HG03469 (cell line): ENCODE measurements at regions not wholly inside any gene's neighbourhood (a gene's known extent, or its start where the extent isn't known, plus 50 kb on each side); places are given as distances from the start of the nearest gene placed in this dataset.

Experiments
- ATAC-seq: cut with Tn5 transposase; IDR thresholded peaks from one replicate; pipeline ENCODE4 v1.9.1; 2021; ENCODE audit warnings: mild to moderate bottlenecking, moderate library complexity, moderate number of reproducible peaks; ENCODE audit not compliant: unreplicated experiment

- no peak for ATAC-seq
Observed at GRCh38 chr12:30874455-30875321, 51.9 kb upstream of the TSPAN11 start.

- no peak for ATAC-seq
Observed at GRCh38 chr12:30870491-30871265, 55.9 kb upstream of the TSPAN11 start.

- ATAC-seq = no peak
Observed at GRCh38 chr12:30867415-30867814, 59.1 kb upstream of the TSPAN11 start.

DNA sequence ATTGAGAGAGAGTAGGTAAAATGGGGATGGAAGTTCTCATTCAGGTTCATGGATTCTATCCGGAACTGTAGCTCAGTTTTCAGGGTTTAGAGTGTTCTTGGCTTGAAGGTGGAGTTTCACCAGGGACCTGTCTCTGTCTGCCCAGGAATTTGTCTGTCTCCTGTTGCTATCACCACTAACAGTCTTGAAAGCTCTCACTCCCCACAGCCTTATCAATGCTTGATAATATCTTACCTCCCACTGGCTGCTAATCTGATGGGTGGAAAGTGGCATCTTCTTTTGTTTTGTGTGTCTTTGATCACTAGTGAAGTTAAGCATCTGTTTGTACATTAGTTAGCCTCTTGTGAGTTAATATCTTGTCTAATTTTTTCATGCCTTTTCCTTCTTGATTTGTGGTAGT is 60.3 kb upstream of the TSPAN11 start:
- no peak for ATAC-seq

DNA sequence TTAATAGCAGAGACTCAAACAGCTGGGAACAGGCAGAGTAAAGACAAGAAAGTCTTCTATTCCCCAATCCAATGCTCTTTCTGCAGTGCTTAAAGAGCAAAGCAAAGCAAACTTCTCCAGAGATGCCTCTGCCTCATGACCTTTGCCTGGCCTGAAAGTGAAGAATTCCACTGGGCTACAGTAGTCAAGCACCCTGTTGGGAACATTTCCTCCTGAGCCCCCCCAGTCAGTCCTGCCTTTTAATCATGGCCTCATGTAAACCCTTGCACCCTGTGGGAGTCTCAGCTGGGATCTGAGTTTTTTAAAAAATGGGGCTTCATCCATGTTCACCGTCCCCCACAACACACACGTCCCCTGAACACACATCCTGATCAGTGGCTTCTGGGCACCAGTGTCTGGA is 62.7 kb upstream of the TSPAN11 start:
- no peak for ATAC-seq

DNA sequence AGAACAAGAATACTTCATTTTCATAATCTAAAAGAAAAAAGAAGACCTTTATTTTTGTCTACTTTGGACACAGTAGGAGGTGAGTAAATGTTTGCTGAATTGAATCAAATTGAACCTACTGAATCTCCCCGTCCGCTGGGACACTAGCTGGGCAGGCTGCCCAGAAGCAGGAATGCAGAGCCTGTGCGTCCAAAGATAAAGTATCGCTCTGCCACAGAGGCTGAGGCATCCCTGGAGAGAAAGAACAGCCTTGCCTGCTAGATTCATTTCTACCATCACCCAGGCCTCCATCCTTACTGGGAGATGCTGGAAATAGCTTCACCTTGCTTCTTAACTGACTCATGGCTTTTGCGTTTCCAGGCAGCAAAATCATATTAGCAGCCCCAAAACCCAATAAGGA is 64.1 kb upstream of the TSPAN11 start:
- no peak for ATAC-seq

GRCh38 chr12:30859226-30859625 is 67.3 kb upstream of the TSPAN11 start:
- ATAC-seq = no peak

DNA sequence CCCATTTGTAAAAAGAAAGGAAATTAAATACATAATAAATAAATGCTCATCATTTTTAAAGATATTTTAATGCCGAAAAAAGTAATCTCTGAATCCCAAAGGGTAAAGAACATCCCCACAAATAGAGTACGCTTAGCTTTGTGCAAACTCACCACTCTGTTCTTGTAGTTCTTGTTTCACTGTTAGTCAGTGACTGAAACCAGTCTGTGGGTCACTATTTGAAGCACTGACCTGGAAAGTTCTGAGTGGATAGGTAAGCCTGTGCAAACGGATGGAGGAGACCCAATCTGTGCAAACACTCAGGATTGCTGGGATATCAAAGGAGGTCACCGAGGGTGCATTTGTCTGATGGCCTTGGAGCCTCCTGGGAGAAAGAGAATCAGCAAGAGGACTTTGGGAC is 68.1 kb upstream of the TSPAN11 start:
- ATAC-seq = peak; percentile 75

- ATAC-seq = no peak
Observed at GRCh38 chr12:30853561-30854133, 72.9 kb upstream of the TSPAN11 start.

- ATAC-seq = no peak
Observed at GRCh38 chr12:30850684-30851083, 75.9 kb upstream of the TSPAN11 start.

DNA sequence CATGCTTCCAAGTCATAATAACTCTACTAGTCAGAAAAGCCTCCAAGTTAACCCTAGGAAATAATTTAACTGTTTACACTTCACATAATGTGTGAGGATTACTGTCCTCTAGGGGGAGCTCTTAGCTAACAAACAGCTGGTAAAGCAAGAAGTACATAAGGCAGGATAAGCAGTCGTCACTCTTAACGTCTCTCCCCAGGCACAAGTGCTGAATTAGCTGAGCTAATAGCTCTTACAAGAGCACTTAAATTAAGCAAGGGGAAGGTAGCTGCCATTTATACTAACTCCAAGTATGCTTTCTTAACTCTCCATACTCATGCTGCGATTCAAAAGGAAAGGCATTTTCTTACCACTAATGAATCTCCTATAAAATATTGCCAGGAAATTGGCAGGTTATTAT is 79.3 kb upstream of the TSPAN11 start:
- ATAC-seq = no peak

GRCh38 chr12:30846776-30847175 is 79.8 kb upstream of the TSPAN11 start:
- no peak for ATAC-seq

GRCh38 chr12:30845676-30846075 is 80.9 kb upstream of the TSPAN11 start:
- no peak for ATAC-seq

GRCh38 chr12:30843211-30843610 is 83.3 kb upstream of the TSPAN11 start:
- ATAC-seq = no peak

DNA sequence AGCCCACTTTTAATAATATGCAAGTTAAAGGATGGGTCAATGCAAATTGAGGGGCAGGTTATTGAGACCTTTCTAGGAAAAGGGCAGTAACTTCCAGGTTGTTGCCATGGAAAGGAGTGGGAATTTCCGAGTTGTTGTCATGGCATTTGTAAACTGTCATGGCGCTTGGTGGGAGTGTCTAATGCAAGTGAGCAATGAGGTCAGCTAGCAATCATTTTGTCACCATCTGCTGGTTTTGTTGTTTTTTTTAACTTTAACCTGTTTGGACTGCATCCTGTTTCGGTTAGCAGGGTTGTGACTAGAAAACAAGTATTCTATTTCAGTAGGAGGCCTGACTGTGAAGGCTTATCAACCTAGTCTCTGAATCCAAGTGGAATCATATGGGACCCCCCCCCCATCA is 85.8 kb upstream of the TSPAN11 start:
- ATAC-seq = no peak

DNA sequence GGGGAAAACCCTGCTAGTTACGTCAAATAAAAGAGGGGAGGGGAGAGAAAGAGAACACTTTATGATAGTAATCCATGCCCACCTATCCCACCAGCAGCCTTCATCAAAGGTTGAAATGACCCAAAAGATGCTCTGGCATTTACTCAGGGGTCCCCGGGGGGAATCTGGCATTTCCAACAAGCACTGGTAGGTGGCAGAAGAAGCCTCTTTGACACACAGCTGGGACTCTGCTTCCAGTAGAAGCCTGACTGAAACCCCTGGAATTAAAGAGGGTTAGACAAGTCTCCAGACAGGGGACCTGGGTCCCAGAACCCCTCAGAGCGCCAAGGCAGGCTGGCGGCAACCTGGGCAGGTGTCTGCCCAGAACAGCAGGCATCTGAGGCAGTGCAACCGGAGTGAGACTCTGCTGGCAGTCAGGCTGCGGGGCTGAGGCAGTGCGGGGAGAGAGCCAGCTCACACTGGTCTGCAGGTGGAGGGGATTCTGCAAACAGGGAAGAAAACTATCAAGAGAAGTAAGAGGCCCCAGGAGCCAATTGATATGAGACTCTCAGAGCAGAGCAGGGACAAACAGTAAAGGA is 85.0 kb upstream of the CAPRIN2 start:
- no peak for ATAC-seq

GRCh38 chr12:30837595-30837994 is 82.8 kb upstream of the CAPRIN2 start:
- ATAC-seq = no peak

DNA sequence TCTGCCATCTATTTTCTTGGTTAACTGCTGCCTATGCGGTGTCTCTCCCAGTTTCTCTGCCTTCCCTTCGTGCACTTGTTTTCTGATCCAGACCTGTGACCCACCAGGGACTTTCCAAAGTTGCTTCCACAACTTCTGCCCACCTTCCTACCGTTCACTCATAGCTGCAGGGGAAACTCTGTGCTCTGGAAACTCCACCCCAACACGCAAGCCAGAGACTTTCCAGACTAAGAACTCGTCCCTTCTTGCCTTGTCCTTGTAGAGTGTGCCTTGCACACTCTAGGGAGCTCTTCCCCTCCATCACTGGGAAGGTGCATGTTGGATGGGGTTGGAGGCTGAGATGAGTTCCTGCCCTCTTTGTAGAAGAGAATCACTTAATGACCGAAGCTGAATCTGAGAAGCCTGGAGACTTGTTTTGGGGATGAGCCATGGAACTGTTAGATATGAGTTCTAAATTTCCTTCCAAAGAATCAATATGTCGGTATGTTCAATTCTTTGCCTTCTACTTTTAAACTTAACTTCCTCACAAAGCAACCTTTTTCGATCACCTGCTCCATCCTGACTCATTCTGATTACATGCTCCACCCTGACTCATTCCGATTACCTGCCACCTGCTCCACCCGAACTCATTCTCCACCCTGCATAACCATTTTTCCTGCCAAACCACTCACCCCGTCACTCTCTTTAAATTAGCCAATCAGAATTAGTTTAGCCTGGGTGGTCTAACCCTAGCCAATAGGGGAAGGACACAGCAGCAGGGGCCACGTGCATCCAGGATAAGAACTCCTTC is 82.1 kb upstream of the CAPRIN2 start:
- no peak for ATAC-seq

GRCh38 chr12:30835216-30835615 is 80.5 kb upstream of the CAPRIN2 start:
- ATAC-seq = no peak

GRCh38 chr12:30830751-30831150 is 76.0 kb upstream of the CAPRIN2 start:
- ATAC-seq = no peak

DNA sequence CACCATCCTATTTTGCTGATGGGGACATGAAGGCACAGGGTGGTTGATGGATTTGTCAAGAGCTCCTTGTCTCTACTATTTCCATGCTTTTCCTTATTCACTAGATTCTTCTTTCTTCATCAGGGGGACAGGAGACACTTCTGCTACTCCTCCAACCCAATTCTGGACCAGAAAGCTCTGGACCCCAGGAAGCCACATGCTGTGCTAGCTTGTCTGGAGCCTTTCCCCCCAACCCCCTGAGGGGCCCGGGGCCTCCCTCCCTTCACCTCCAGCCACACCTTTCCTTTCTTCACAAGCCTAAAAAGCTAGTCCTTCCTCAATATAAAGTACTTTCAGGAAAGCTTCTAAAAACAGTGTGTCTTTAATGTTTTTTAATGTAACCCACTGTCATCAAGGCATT is 75.1 kb upstream of the CAPRIN2 start:
- no peak for ATAC-seq
